Right renal cortex interstitium (tissue), 3 donors: ENCODE measurements at regions not wholly inside any gene's neighbourhood (a gene's known extent, or its start where the extent isn't known, plus 50 kb on each side); places are given as distances from the start of the nearest gene placed in this dataset.
"Not testable (repeated sequence)": the region's sequence is repeated elsewhere in the genome, so short reads cannot be mapped to it uniquely, and the experiment has no call there.

ENCODE experiments used
- DNase-seq, 3 donors: peaks; one replicate each; pipeline ENCODE4 v3.0.0-alpha.2; 2013; ENCODE audit warnings: low read depth in 3 of 3, low spot score in 2 of 3

GRCh38 chr9:26513730-26514129 is 378.9 kb downstream of the CAAP1 start:
- DNase-seq: no peak

- DNase-seq: no peak
These were observed 382.5 kb downstream of the CAAP1 start for GRCh38 chr9:26510137-26510536.

- no peak for DNase-seq
These were observed 383.7 kb downstream of the CAAP1 start for GRCh38 chr9:26508897-26509296.

GRCh38 chr9:26504057-26504456 is 388.5 kb downstream of the CAAP1 start:
- DNase-seq: no peak

GRCh38 chr9:26502311-26502710 is 390.3 kb downstream of the CAAP1 start:
- no peak for DNase-seq

GRCh38 chr9:26500471-26500870 is 392.1 kb downstream of the CAAP1 start:
- DNase-seq: no peak

- DNase-seq: not testable (repeated sequence)
These were observed 399.7 kb downstream of the CAAP1 start for GRCh38 chr9:26492608-26493521.

- not testable (repeated sequence) for DNase-seq
These were observed 400.5 kb downstream of the CAAP1 start for GRCh38 chr9:26491922-26492607.

- DNase-seq: no peak
These were observed 408.6 kb downstream of the CAAP1 start for GRCh38 chr9:26483991-26484390.

GRCh38 chr9:26477963-26478362 is 414.6 kb downstream of the CAAP1 start:
- DNase-seq: no peak

GRCh38 chr9:26471261-26471660 is 421.3 kb downstream of the CAAP1 start:
- DNase-seq: no peak

GRCh38 chr9:26470284-26470683 is 422.3 kb downstream of the CAAP1 start:
- DNase-seq: no peak

- no peak for DNase-seq
These were observed 428.8 kb downstream of the CAAP1 start for GRCh38 chr9:26463837-26464236.

- no peak for DNase-seq
These were observed 429.9 kb downstream of the CAAP1 start for GRCh38 chr9:26462751-26463150.

- DNase-seq: no peak
These were observed 430.4 kb downstream of the CAAP1 start for GRCh38 chr9:26462213-26462612.

GRCh38 chr9:26460624-26461023 is 432.0 kb downstream of the CAAP1 start:
- DNase-seq: no peak

- no peak for DNase-seq
These were observed 432.6 kb downstream of the CAAP1 start for GRCh38 chr9:26459959-26460358.

GRCh38 chr9:26458054-26458453 is 434.5 kb downstream of the CAAP1 start:
- DNase-seq: no peak

GRCh38 chr9:26457151-26457550 is 435.5 kb downstream of the CAAP1 start:
- no peak for DNase-seq

- no peak for DNase-seq
These were observed 453.5 kb downstream of the CAAP1 start for GRCh38 chr9:26439061-26439624.

- DNase-seq: no peak
These were observed 455.4 kb downstream of the CAAP1 start for GRCh38 chr9:26437056-26437711.
